Skin epidermis (tissue), 12 donors: ENCODE measurements at regions not wholly inside any gene's neighbourhood (a gene's known extent, or its start where the extent isn't known, plus 50 kb on each side); places are given as distances from the start of the nearest gene placed in this dataset.
"Not testable (repeated sequence)": the region's sequence is repeated elsewhere in the genome, so short reads cannot be mapped to it uniquely, and the experiment has no call there.

Source experiments
- H3K27ac ChIP-seq, 21 experiments: fragments of 200-600 bp; sonication (generic) in 11 of 21; one replicate each; pipeline ENCODE4 v1.5.0; 2020; ENCODE audit warnings: mild to moderate bottlenecking in 3 of 21, inconsistent platforms in 2 of 21, moderate library complexity in 2 of 21
- H3K4me3 ChIP-seq, 7 experiments: fragments of 200-600 bp; sonication (generic) in 2 of 7; one replicate each; pipeline ENCODE4 v1.5.0; 2020; ENCODE audit warnings: inconsistent platforms in 2 of 7, mild to moderate bottlenecking in 2 of 7, moderate library complexity in 1 of 7

GRCh38 chr12:75816897-75817296 is 214.7 kb downstream of the PHLDA1 start:
- no peak overlapping the region for H3K27ac ChIP-seq
- H3K4me3 ChIP-seq: no peak overlapping the region

GRCh38 chr12:75815756-75816155 is 215.8 kb downstream of the PHLDA1 start:
- H3K4me3 ChIP-seq: no peak overlapping the region
- H3K27ac ChIP-seq: peak overlapping the region in 7 of 21 experiments; percentile 22 to 56 (median 38)

DNA sequence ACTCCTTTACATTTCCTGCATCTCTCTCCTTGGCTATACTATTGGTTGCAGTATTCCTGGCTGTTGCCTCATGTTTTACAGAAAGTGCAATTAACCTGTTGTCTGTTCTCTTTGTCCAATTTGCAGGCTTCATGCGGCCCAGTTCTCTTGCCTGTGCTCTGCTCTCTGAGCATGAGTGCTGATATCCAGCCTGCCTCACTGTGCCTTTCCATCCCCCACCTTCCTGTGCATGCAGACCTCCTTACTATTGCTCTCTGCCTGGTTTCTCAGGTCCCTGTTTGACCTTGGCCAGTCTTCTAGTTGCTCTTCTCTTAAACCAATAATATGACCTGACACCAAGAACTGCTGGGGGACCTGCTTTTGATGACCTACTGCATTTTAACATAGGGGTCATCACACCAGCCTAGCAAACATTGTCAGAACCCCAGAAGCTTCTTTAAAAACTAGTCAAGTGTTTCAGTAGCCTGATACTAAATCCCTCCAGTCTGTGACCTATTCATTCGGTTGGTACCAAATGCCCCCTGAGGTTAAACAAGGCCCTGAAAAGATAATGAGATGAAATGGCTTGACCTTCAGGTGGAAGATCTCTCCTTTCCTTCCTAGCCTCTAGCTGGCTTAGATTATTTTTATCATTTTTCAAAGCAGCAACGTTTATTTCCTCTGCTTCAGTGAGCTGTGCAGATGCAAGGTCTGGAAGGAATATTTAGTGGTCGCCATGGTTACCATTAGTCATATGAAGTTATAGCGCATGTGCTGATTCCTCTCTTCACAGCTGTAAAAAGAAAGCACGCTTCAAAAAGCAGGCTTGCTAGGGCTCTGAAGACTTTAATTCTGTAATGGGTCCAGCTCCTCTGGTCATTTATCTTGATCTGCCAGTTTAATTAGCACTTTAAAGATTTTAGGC is 216.5 kb downstream of the PHLDA1 start:
- Histone ChIP-seq H3K4me3 (no peak overlapping the region), H3K27ac (peak overlapping the region in 9 of 21 experiments; percentile 7 to 63 (median 28))

GRCh38 chr12:75813072-75813471 is 218.5 kb downstream of the PHLDA1 start:
- H3K27ac ChIP-seq: peak overlapping the region in 1 of 21 experiments; percentile 20
- no peak overlapping the region for H3K4me3 ChIP-seq

DNA sequence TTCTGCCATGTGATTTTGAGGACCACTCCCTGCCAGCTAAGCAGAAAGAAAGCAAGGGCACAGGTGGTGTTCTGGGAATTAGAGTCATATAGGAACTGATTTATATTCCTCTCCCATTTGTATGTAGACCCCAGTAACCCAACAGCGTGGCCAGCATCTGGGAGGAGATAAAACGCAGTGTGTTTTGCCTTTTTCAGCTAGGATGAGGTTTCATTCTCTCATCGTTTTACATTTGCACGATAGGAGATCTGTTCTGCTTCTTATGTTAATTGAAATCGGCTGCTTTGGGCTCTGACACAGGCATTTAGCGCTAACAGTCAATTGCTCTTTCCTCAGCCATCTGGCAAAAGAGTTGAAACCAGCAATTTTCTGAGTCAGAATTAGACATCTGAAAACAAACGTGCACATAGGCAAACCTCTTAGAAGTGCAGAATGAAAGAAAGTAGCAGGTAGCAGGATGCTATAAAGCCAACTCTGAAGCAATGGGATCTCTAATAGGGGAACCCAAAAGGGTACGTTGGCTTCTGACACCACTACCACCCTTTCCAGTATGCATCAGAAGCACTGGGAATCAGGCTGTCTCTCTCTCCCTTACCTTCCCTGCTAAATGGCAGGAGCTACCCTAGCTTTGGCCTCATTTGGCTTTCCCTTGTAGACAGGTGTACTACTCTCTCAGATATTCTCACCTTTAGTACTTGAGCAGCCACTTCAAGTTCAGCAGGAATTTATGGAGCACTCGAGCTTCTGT is 219.1 kb downstream of the PHLDA1 start:
- Histone ChIP-seq H3K4me3 (no peak overlapping the region), H3K27ac (peak overlapping the region in 3 of 21 experiments; percentile 8 to 52 (median 20))

- no peak overlapping the region for H3K4me3 ChIP-seq
- no peak overlapping the region for H3K27ac ChIP-seq
Observed at GRCh38 chr12:75809746-75810145, 221.8 kb downstream of the PHLDA1 start.

- no peak overlapping the region for H3K4me3 ChIP-seq
- H3K27ac ChIP-seq: no peak overlapping the region
Observed at GRCh38 chr12:75807494-75807893, 224.1 kb downstream of the PHLDA1 start.

- Histone ChIP-seq H3K4me3 (no peak overlapping the region), H3K27ac (no peak overlapping the region)
Observed at GRCh38 chr12:75805905-75806304, 225.7 kb downstream of the PHLDA1 start.

GRCh38 chr12:75805320-75805719 is 226.3 kb downstream of the PHLDA1 start:
- Histone ChIP-seq H3K27ac (peak overlapping the region in 2 of 21 experiments; percentile 35 to 45), H3K4me3 (no peak overlapping the region)

GRCh38 chr12:75798136-75798926 is 233.2 kb downstream of the PHLDA1 start:
- Histone ChIP-seq H3K27ac (no peak overlapping the region), H3K4me3 (no peak overlapping the region)

DNA sequence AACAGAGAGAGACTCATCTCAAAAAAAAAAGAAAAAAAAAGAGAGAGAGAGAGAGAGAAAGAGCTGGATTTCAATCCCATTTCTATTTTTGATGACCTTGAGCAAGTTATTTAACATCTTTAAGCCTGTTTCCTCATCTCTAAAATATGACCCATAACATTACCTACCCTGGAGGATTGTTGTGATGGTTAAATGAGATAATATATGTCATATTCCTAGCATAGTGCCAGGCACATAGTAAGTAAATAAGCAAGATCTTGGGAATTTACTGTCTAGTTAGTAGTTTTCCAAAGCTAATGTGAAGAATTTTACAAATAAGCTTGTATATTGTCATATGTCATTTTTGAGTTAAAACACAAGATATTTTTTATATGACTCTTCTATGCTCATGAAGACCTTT is 236.5 kb downstream of the PHLDA1 start:
- H3K27ac ChIP-seq: no peak overlapping the region
- no peak overlapping the region for H3K4me3 ChIP-seq

GRCh38 chr12:75792687-75793086 is 238.9 kb downstream of the PHLDA1 start:
- no peak overlapping the region for H3K4me3 ChIP-seq
- no peak overlapping the region for H3K27ac ChIP-seq

DNA sequence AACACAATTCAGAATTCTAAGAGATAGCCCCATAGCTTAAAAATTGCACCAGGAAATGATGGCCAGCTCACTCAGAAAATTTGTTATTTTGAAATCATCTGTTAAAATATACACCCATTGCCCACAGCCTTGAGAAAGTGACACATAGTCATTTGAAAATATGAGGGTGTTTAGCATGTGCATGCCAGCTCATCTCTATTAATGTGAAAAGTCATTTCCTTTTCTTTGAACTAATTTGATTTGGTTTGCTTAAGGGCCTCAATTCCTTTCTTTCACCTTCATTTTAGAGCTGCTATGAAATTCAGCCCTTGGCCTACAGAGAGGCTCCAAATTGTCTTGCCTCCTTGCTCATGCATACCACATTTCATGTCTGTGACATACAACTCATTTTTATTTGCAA is 241.4 kb downstream of the PHLDA1 start:
- H3K27ac ChIP-seq: no peak overlapping the region
- H3K4me3 ChIP-seq: no peak overlapping the region

DNA sequence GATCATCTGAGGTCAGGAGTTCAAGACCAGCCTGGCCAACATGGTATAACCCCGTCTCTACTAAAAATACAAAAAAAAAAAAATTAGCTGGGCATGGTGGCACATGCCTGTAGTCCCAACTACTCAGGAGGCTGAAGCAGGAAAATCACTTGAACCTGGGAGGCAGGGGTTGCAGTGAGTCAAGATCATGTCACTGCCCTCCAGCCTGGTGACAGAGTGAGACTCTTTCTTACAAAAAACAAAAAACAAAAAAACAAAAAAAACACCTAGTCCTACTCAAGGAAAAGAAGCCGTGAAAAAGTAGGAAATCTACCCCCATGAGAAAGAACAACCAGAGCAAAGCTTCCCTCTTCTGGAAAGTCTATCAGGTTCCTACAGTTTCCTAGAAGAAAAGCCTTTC is 244.4 kb downstream of the PHLDA1 start:
- not testable (repeated sequence) for H3K27ac ChIP-seq, H3K4me3 ChIP-seq

DNA sequence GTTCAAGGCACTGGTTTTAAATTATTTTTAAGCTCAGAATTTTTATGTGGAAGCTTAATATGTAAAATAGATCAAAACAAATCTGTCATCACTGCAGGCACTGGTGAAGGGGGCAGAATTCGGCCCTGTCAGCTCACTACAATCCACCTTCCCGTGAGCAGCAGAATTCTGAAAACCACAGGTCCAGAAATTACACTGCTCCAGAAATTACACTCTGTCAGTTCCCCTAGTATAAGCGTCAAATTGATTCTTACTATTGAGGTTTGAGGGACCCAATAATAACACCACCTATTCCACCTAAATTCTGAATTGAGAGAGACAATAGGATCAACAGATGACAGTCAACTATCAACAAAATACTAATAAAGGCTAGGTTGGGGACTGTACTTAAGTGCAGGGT is 245.5 kb downstream of the PHLDA1 start:
- no peak overlapping the region for H3K4me3 ChIP-seq
- no peak overlapping the region for H3K27ac ChIP-seq

GRCh38 chr12:75784591-75784990 is 247.0 kb downstream of the PHLDA1 start:
- no peak overlapping the region for H3K27ac ChIP-seq
- H3K4me3 ChIP-seq: no peak overlapping the region

GRCh38 chr12:75783093-75783877 is 248.3 kb downstream of the PHLDA1 start:
- Histone ChIP-seq H3K27ac (peak overlapping the region in 1 of 21 experiments; percentile 23), H3K4me3 (no peak overlapping the region)

DNA sequence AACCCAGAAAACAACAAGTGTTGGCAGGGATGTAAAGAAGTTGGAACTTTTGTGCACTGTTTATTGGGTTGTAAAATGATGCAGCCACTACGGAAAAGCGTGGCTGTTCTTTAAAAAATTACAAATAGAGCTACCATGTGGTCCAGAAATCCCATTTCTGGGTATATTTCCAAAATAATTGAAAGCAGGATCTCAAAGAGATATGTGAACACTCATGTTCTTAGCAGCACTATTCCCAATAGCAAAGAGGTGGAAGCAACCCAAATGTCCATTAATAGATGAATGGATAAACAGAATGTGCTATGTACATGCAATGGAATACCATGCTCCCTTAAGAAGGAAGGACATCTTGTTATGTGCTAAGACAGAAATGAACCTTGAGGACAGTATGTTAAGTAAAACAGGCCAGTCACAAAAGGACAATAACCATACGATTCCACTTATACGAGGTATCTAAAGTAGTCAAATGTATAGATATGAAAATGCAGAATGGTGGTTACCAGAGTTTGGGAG is 249.5 kb downstream of the PHLDA1 start:
- Histone ChIP-seq H3K4me3 (no peak overlapping the region), H3K27ac (no peak overlapping the region)

DNA sequence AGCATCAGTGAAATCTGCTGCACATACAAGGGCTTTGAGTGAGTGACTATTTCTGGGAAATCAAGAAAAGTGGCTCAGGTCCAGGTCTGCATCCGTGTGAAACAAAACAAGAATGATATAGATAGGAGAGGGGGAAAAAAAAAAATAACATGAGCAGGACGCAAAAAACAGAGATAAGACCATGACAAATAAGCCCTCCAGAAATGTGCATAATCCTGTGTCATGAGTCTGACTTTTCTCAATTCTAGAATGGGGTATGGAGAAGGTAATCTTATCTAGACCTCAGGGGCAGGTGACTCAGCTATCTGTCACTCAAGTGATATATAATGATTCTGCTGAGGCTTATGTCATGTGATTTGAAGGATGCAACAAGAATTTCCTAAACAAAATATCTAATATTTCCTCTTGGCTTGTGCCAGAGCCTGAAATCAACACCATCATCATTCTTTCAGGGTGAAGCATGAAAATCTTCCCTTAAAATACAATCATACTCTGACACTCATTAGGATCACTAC is 250.0 kb downstream of the PHLDA1 start:
- Histone ChIP-seq H3K4me3 (no peak overlapping the region), H3K27ac (no peak overlapping the region)
